H1 (cell line): ENCODE measurements at regions not wholly inside any gene's neighbourhood (a gene's known extent, or its start where the extent isn't known, plus 50 kb on each side); places are given as distances from the start of the nearest gene placed in this dataset.

ENCODE experiments used
- CTCF ChIA-PET: fragments of 300-600 bp; sonication (Branson Sonifier 250); formaldehyde crosslinking; loops from one replicate; lab custom pipeline; 2021; ENCODE audit not compliant: partially characterized antibody; lab: Charles Lee
- POLR2A ChIA-PET: fragments of 300-600 bp; sonication (Branson Sonifier 250); formaldehyde crosslinking; loops from one replicate; lab custom pipeline; 2021; ENCODE audit warnings: inconsistent platforms; ENCODE audit not compliant: partially characterized antibody; lab: Charles Lee
- DNase-seq, 2 experiments: peaks; one replicate each; pipeline versions ENCODE4 v3.0.0 to v3.0.0-alpha.2; 2010 to 2022; ENCODE audit warnings: low spot score in 2 of 2, low read depth in 1 of 2, mixed read lengths in 1 of 2
- FAIRE-seq: peaks from 2 replicates; lab custom pipeline; 2011; peaks lifted over from hg19 to GRCh38; lab: Jason Lieb, UNC
- H2AFZ ChIP-seq: 2 replicates; pipeline ENCODE4 v1.8.1; 2012; ENCODE audit warnings: low read length, inconsistent platforms
- H2AK5ac ChIP-seq: 2 replicates; pipeline ENCODE4 v1.6.1; 2013; ENCODE audit warnings: low read depth, low read length
- H2BK120ac ChIP-seq: replicated peaks from 2 replicates; pipeline ENCODE3; 2013; ENCODE audit warnings: low read depth, low read length, inconsistent platforms
- H2BK12ac ChIP-seq: 2 replicates; pipeline ENCODE4 v1.6.1; 2013; ENCODE audit warnings: low read depth, low read length
- H2BK15ac ChIP-seq: 2 replicates; pipeline ENCODE4 v1.6.1; 2013; ENCODE audit warnings: low read length
- H2BK20ac ChIP-seq: 2 replicates; pipeline ENCODE4 v1.6.1; 2013; ENCODE audit warnings: low read length
- H2BK5ac ChIP-seq: 2 replicates; pipeline ENCODE4 v1.6.1; 2013; ENCODE audit warnings: low read depth, low read length
- H3K14ac ChIP-seq: 2 replicates; pipeline ENCODE4 v1.6.1; 2013; ENCODE audit warnings: inconsistent platforms; ENCODE audit not compliant: insufficient read length
- H3K18ac ChIP-seq: 2 replicates; pipeline ENCODE4 v1.6.1; 2013; ENCODE audit warnings: low read length; ENCODE audit errors: extremely low read depth
- H3K23ac ChIP-seq: 2 replicates; pipeline ENCODE4 v1.6.1; 2013; ENCODE audit warnings: inconsistent platforms; ENCODE audit not compliant: insufficient read length
- H3K23me2 ChIP-seq: 2 replicates; pipeline ENCODE4 v1.6.1; 2013; ENCODE audit warnings: low read depth, low read length
- H3K27ac ChIP-seq: 2 replicates; pipeline ENCODE4 v1.6.1; 2011; ENCODE audit warnings: low read depth, low read length, inconsistent platforms
- H3K27me3 ChIP-seq, 4 experiments: replicated peaks in 1 of 4; 1 replicate in 1 of 4; 2 replicates in 3 of 4; pipeline versions ENCODE4 v1.6.1 to v1.8.1; 2011 to 2013; ENCODE audit warnings: low read length in 3 of 4, mild to moderate bottlenecking in 3 of 4, inconsistent platforms in 2 of 4, mixed read lengths in 2 of 4, moderate library complexity in 1 of 4; ENCODE audit not compliant: control insufficient read depth in 3 of 4, insufficient read depth in 3 of 4; ENCODE audit errors: extremely low read depth in 1 of 4
- H3K36me3 ChIP-seq, 4 experiments: 2 replicates each; pipeline versions ENCODE4 v1.6.1 to v1.8.1; 2011 to 2013; ENCODE audit warnings: mild to moderate bottlenecking in 4 of 4, low read length in 3 of 4, moderate library complexity in 2 of 4, control low read depth in 1 of 4, inconsistent platforms in 1 of 4; ENCODE audit not compliant: insufficient read depth in 4 of 4, control insufficient read depth in 2 of 4
- H3K4ac ChIP-seq: replicated peaks from 2 replicates; pipeline ENCODE3; 2013; ENCODE audit warnings: low read length, low read depth, mixed read lengths, inconsistent platforms; ENCODE audit not compliant: insufficient read length
- H3K4me1 ChIP-seq, 4 experiments: replicated peaks in 1 of 4; 1 replicate in 1 of 4; 2 replicates in 3 of 4; pipeline versions ENCODE4 v1.6.1 to v1.8.1; 2011 to 2013; ENCODE audit warnings: low read length in 3 of 4, inconsistent platforms in 2 of 4, mixed read lengths in 1 of 4; ENCODE audit not compliant: insufficient read depth in 4 of 4, control insufficient read depth in 3 of 4
- H3K4me2 ChIP-seq, 2 experiments: 2 replicates each; pipeline versions ENCODE4 v1.6.1 to v1.8.1; 2011 to 2013; ENCODE audit warnings: low read depth in 2 of 2, low read length in 2 of 2, control low read depth in 1 of 2, inconsistent platforms in 1 of 2, mild to moderate bottlenecking in 1 of 2; ENCODE audit not compliant: insufficient read depth in 1 of 2
- H3K4me3 ChIP-seq, 4 experiments: fragments of 200-600, 300-600 bp in 1 of 4; sonication (generic), shearing (Covaris generic), sonication (Bioruptor Twin) in 1 of 4; 2 replicates each; pipeline versions ENCODE4 v1.5.1 to v1.8.1; 2011 to 2016; ENCODE audit warnings: low read length in 4 of 4, low read depth in 3 of 4, control low read depth in 2 of 4, inconsistent platforms in 2 of 4, mild to moderate bottlenecking in 2 of 4, mixed read lengths in 1 of 4, moderate library complexity in 1 of 4; ENCODE audit not compliant: insufficient read depth in 2 of 4; ENCODE audit errors: extremely low read depth in 1 of 4
- H3K56ac ChIP-seq: replicated peaks from 2 replicates; pipeline ENCODE3; 2013; ENCODE audit warnings: low read depth, mild to moderate bottlenecking, mixed read lengths, low read length, inconsistent platforms; ENCODE audit not compliant: insufficient read length
- H3K79me1 ChIP-seq: 2 replicates; pipeline ENCODE4 v1.6.1; 2013; ENCODE audit warnings: low read depth, low read length, control low read depth
- H3K79me2 ChIP-seq, 2 experiments: 2 replicates each; pipeline versions ENCODE4 v1.6.1 to v1.8.1; 2012 to 2013; ENCODE audit warnings: low read length in 2 of 2, mild to moderate bottlenecking in 2 of 2, inconsistent platforms in 1 of 2; ENCODE audit not compliant: insufficient read depth in 2 of 2, control insufficient read depth in 1 of 2
- H3K9ac ChIP-seq, 4 experiments: replicated peaks in 1 of 4; 1 replicate in 1 of 4; 2 replicates in 3 of 4; pipeline versions ENCODE4 v1.6.1 to v1.8.1; 2011 to 2013; ENCODE audit warnings: low read depth in 3 of 4, low read length in 3 of 4, control low read depth in 2 of 4, mild to moderate bottlenecking in 2 of 4, moderate library complexity in 2 of 4, inconsistent platforms in 1 of 4; ENCODE audit errors: extremely low read depth in 1 of 4
- H3K9me3 ChIP-seq, 2 experiments: 2 replicates each; pipeline versions ENCODE4 v1.6.1 to v1.8.1; 2012 to 2013; ENCODE audit warnings: mild to moderate bottlenecking in 2 of 2, moderate library complexity in 2 of 2, control low read depth in 1 of 2, inconsistent platforms in 1 of 2, low read depth in 1 of 2, low read length in 1 of 2, mixed read lengths in 1 of 2; ENCODE audit not compliant: insufficient read depth in 2 of 2
- H4K20me1 ChIP-seq, 2 experiments: replicated peaks in 1 of 2; 2 replicates each; pipeline versions ENCODE3 to v1.8.1; 2011 to 2013; ENCODE audit warnings: inconsistent platforms in 2 of 2, low read length in 2 of 2, mild to moderate bottlenecking in 1 of 2; ENCODE audit not compliant: insufficient read depth in 2 of 2, control insufficient read depth in 1 of 2
- H4K5ac ChIP-seq: 2 replicates; pipeline ENCODE4 v1.6.1; 2013; ENCODE audit warnings: low read length, low read depth, mixed read lengths, inconsistent platforms; ENCODE audit not compliant: insufficient read length
- H4K8ac ChIP-seq: 2 replicates; pipeline ENCODE4 v1.8.0; 2013; ENCODE audit warnings: mild to moderate bottlenecking, moderate library complexity, low read length, inconsistent platforms; ENCODE audit not compliant: insufficient read depth; ENCODE audit errors: extremely low read depth
- H4K91ac ChIP-seq: replicated peaks from 2 replicates; pipeline ENCODE3; 2013; ENCODE audit warnings: low read length, mixed read lengths, inconsistent platforms; ENCODE audit not compliant: insufficient read length
- ASH2L ChIP-seq: fragments of 200-600, 300-600 bp; sonication (generic); IDR thresholded peaks from one replicate; pipeline ENCODE4 v1.7.1; 2017; ENCODE audit warnings: low read length
- ATF2 ChIP-seq: IDR thresholded peaks from 2 replicates; pipeline ENCODE4 v1.6.1; 2012; ENCODE audit warnings: low read length, inconsistent platforms
- BACH1 ChIP-seq: IDR thresholded peaks from 2 replicates; pipeline ENCODE4 v1.6.1; 2012; ENCODE audit warnings: low read length, improper control_type of control experiment
- BCL11A ChIP-seq, 2 experiments: IDR thresholded peaks; one replicate each; pipeline ENCODE4 v1.6.1; 2011; ENCODE audit warnings: low read depth in 2 of 2, low read length in 2 of 2, mild to moderate bottlenecking in 2 of 2
- E2F6 ChIP-seq: IDR thresholded peaks from 2 replicates; pipeline ENCODE4 v1.6.1; 2012; ENCODE audit warnings: inconsistent platforms
- EGR1 ChIP-seq: IDR thresholded peaks from 2 replicates; pipeline ENCODE4 v1.6.1; 2011; ENCODE audit warnings: low read depth, low read length, borderline replicate concordance
- MAFK ChIP-seq: IDR thresholded peaks from 2 replicates; pipeline ENCODE4 v1.6.1; 2012; ENCODE audit warnings: low read depth, mild to moderate bottlenecking, improper control_type of control experiment, low read length
- MAX ChIP-seq: IDR thresholded peaks from 2 replicates; pipeline ENCODE4 v1.6.1; 2012; ENCODE audit warnings: inconsistent platforms
- RNF2 ChIP-seq: fragments of 200-900, 300-1000 bp; sonication (generic); IDR thresholded peaks from 2 replicates; pipeline ENCODE4 v1.7.1; 2016; ENCODE audit warnings: borderline replicate concordance, low read depth, mild to moderate bottlenecking, antibody characterized with exemption, low read length; ENCODE audit not compliant: poor library complexity, severe bottlenecking; ENCODE audit errors: missing control alignments
- SIRT6 ChIP-seq: IDR thresholded peaks from one replicate; pipeline ENCODE4 v1.7.1; 2012; ENCODE audit warnings: low read length, inconsistent platforms
- WGBS, 2 experiments: shearing (Covaris generic) in 1 of 2; methylation state at CpG; one replicate each; pipeline versions ENCODE4 v1.1.6 to v1.1.7; 2013 to 2015; ENCODE audit warnings: low lambda C conversion rate in 2 of 2, mixed read lengths in 2 of 2, inconsistent platforms in 1 of 2, low coverage in 1 of 2, missing lambda C conversion rate in 1 of 2; ENCODE audit not compliant: insufficient replicate concordance in 2 of 2, insufficient coverage in 1 of 2, insufficient read length in 1 of 2; ENCODE audit errors: extremely low coverage in 1 of 2, missing lambda C conversion rate in 1 of 2; 5-methylcytosine and 5-hydroxymethylcytosine counted together

- H2AK5ac ChIP-seq, result no peak overlapping the region
- no peak overlapping the region for H2BK12ac ChIP-seq
- 100% methylated on average over 5 of the region's 5 CpGs; no CpG with 5 or more reads in 1 of the 2 experiments for WGBS, 2 experiments
- H3K79me1 ChIP-seq, result no peaks in the 10 kb centered on the region
- ChIA-PET POLR2A (no interaction called here), CTCF (interaction anchor here (1.0 kb wide), 1 partner anchor 357 kb away, joined by 4 read pairs; no protein-coding TSS in a partner anchor)
- no peak overlapping the region for H4K91ac ChIP-seq
- no peak overlapping the region for H3K9ac ChIP-seq
- H3K18ac ChIP-seq, result no peak overlapping the region
- no peak for TF ChIP-seq ASH2L
- TF ChIP-seq SIRT6, result no peak
- TF ChIP-seq ATF2, result no peak
- no peak for TF ChIP-seq EGR1
- TF ChIP-seq E2F6, result no peak
- no peak for TF ChIP-seq RNF2
- no peak for TF ChIP-seq MAFK
- TF ChIP-seq MAX, result no peak
- no peak for TF ChIP-seq BCL11A (IDR thresholded peaks at IDR 0.05; ENCODE audit: low read depth in 2 of 2, low read length in 2 of 2)
- no peak for TF ChIP-seq BACH1
- no peak overlapping the region for H2BK120ac ChIP-seq
- no peak overlapping the region for H3K14ac ChIP-seq
- no peak overlapping the region for H3K56ac ChIP-seq
- no peaks in the 10 kb centered on the region for H3K36me3 ChIP-seq
- no peak overlapping the region for H2BK20ac ChIP-seq
- no peaks in the 10 kb centered on the region for H3K9me3 ChIP-seq
- H3K4ac ChIP-seq, result no peak overlapping the region
- no peaks in the 10 kb centered on the region for H3K4me1 ChIP-seq
- no peak overlapping the region for H2BK15ac ChIP-seq
- no peak for FAIRE-seq
- no peaks in the 10 kb centered on the region for H3K79me2 ChIP-seq
- H3K4me2 ChIP-seq, result no peak overlapping the region
- H3K27ac ChIP-seq, result no peak overlapping the region
- DNase-seq, result no peak
- no peak overlapping the region for H3K23ac ChIP-seq
- H4K8ac ChIP-seq, result no peak overlapping the region
- no peaks in the 10 kb centered on the region for H3K27me3 ChIP-seq
- H4K5ac ChIP-seq, result no peak overlapping the region
- no peaks in the 10 kb centered on the region for H4K20me1 ChIP-seq
- H3K4me3 ChIP-seq, result no peak overlapping the region
- H2AFZ ChIP-seq, result no peak overlapping the region
- no peaks in the 10 kb centered on the region for H3K23me2 ChIP-seq
- H2BK5ac ChIP-seq, result no peak overlapping the region
Observed at GRCh38 chr2:19109518-19109917, 248.9 kb downstream of the OSR1 start.
